ENCODE measurements at regions not wholly inside any gene's neighbourhood (a gene's known extent, or its start where the extent isn't known, plus 50 kb on each side); places are given as distances from the start of the nearest gene placed in this dataset.

DNA sequence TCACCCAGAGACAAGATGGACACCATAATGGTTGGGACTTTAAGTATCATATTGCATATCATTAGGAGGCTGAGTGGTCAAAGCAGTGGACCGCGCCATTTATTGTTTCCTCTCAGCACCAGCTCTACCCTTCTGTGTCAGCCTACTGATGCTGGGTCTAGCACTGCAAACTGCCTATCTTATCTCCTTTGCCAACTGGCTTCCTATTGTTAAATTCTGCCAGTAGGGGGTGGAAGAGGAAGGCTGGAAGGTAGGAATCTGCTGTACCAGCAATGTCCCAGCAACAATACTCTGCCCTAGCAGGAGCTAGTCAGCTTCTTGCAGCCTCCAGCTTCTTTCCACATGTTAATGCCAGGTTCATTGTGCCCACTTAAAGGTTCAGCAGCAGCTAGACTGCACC lies 367.1 kb upstream of the PDGFD start:
- TF ChIP-seq ZNF274 (IDR thresholded peaks at IDR 0.05; ENCODE audit: low read depth, low read length) (no peak), SUZ12 (IDR thresholded peaks at IDR 0.05; ENCODE audit: extremely low read depth, insufficient read depth, insufficient read length) (no peak), YY1 (IDR thresholded peaks at IDR 0.05; ENCODE audit: insufficient read depth, insufficient read length) (no peak)
